GM18505 (cell line): ENCODE measurements at regions not wholly inside any gene's neighbourhood (a gene's known extent, or its start where the extent isn't known, plus 50 kb on each side); places are given as distances from the start of the nearest gene placed in this dataset.
A peak's percentile ranks its signal among the peaks of the same experiment; 100 is the strongest.

ENCODE experiments used
- ATAC-seq: cut with Tn5 transposase; IDR thresholded peaks from one replicate; pipeline ENCODE4 v1.9.1; 2021; ENCODE audit not compliant: unreplicated experiment
- POLR2A ChIP-seq: IDR thresholded peaks from 4 replicates; pipeline ENCODE4 v1.6.1; 2011; ENCODE audit warnings: borderline replicate concordance; ENCODE audit not compliant: insufficient read depth, insufficient read length; ENCODE audit errors: extremely low read depth

DNA sequence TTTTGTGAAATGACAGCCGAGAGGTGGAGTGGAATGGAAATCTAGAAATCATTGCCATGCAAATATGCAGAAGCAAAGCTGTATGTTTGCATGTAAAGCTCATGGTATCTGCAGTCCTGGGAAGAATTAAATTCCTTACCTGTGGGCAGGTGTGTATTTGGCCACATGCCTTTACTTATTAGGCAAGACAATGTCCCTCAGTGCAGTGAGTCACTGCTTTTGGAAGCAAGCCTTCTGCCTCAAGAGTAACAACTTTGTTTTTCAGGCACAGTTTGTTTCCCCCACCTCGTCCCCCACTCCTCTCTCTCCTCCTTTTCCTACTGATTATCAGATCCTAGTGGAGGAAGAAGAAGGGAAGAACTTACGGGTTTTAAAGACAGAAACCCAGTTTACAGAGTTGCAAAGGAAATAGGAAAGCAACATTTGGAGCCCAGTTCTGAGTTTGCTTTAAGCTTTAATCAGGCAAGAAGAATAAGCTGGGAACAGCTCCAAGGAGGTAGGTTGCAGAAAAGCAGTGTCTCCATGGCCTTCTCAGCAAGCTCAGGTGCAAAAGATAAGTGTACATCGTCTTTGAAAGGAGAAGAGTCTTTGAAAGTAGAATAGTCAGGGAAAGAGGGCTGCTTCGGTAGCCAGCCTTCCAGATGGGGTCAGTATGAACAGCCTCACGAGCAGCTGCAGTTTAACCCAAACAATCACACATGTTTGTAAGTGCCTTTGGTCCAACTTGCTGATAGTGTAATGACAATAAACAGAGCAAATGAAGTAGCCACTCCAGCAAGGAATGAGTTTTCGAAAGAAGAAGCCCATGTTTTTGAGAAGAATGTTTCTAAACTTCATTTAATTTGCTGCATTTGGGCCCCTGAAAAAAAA, 190.1 kb downstream of the KLF5 start:
- no peak for TF ChIP-seq POLR2A
- ATAC-seq = no peak

GRCh38 chr13:73248154-73248553, 189.3 kb downstream of the KLF5 start:
- no peak for ATAC-seq
- TF ChIP-seq POLR2A = no peak

- ATAC-seq = no peak
- TF ChIP-seq POLR2A = no peak
Measured at GRCh38 chr13:73245246-73245645, 186.4 kb downstream of the KLF5 start.

- TF ChIP-seq POLR2A = no peak
- no peak for ATAC-seq
Measured at GRCh38 chr13:73244467-73244866, 185.7 kb downstream of the KLF5 start.

GRCh38 chr13:73242515-73243015, 183.8 kb downstream of the KLF5 start:
- ATAC-seq = no peak
- no peak for TF ChIP-seq POLR2A

- TF ChIP-seq POLR2A = no peak
- no peak for ATAC-seq
Measured at GRCh38 chr13:73240193-73240592, 181.4 kb downstream of the KLF5 start.

- no peak for TF ChIP-seq POLR2A
- no peak for ATAC-seq
Measured at GRCh38 chr13:73235385-73235784, 176.6 kb downstream of the KLF5 start.

DNA sequence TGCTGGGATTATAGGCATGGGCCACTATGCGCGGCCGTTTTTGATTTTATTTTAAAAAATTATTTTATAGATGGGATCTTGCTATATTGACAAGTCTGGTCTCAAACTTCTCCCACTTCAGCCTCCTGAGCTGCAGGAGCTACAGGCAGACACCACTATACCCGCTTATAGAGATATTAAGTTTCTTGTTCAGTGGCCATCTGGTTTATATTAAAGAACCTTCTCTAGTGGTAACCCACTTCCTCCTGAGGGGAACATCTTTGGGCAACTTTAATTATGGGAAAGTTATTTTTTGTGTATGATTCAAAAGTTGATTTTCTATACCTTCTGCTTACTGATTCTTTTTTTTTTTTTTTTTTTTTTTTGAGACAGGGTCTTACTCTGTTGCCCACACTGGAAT, 172.7 kb downstream of the KLF5 start:
- no peak for ATAC-seq
- no peak for TF ChIP-seq POLR2A

- ATAC-seq = no peak
- TF ChIP-seq POLR2A = no peak
Measured at GRCh38 chr13:73230716-73231115, 171.9 kb downstream of the KLF5 start.

GRCh38 chr13:73228546-73228945, 169.7 kb downstream of the KLF5 start:
- no peak for TF ChIP-seq POLR2A
- no peak for ATAC-seq

DNA sequence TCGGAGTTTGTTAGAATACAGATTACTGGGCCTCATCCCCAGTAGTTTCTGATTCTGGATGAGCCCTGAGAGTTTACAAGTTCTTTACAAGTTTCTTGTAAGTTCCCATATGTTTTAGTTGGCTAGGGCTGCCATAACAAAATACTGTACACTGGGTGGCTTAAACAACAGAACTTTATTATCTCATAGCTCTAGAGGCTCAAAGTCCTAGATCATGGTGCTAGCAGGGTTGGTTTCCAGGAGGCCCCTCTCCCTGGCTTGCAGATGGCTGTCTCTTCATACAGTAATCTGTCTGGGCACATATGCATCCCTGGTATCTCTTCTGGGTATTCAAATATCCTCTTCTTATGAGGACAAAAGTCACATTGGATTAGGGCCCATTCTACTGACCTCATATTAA, 167.2 kb downstream of the KLF5 start:
- no peak for ATAC-seq
- TF ChIP-seq POLR2A = no peak

DNA sequence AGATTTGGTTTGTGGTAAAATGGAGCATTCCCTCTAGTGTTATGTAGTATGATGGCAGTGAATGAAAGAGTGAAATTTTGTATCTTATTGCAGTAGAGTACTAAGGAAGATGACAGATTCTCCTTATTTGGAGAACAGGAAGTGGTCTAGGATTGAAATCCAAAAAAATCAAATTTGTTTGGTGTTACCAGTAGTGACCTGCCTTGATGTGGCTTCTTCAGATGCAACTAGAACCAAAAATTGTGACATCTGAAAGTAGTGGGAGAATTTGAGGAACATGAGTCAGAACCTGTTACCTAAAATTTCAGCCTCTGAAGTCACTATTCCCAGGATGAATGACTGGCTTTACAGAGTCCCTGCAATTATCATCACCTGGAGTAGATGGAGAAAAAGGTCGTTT, 165.9 kb downstream of the KLF5 start:
- no peak for ATAC-seq
- no peak for TF ChIP-seq POLR2A

- peak; percentile 63 for ATAC-seq
- no peak for TF ChIP-seq POLR2A
Measured at GRCh38 chr13:73223372-73223781, 164.6 kb downstream of the KLF5 start.

GRCh38 chr13:73222627-73223305, 164.0 kb downstream of the KLF5 start:
- ATAC-seq = no peak
- TF ChIP-seq POLR2A = no peak
